Right lobe of liver (tissue), 6 donors: ENCODE measurements at regions not wholly inside any gene's neighbourhood (a gene's known extent, or its start where the extent isn't known, plus 50 kb on each side); places are given as distances from the start of the nearest gene placed in this dataset.

ENCODE experiments used
- ATAC-seq, 4 donors: fragments of 200-7000 bp; cut with Tn5 transposase; one replicate each; pipeline ENCODE4 v1.9.1; 2020; ENCODE audit warnings: mild to moderate bottlenecking in 4 of 4, moderate library complexity in 4 of 4
- DNase-seq, 3 donors: peaks; one replicate each; pipeline ENCODE4 v3.0.0-alpha.2; 2020
- H3K27ac ChIP-seq, 3 donors: fragments of 200-600 bp; one replicate each; pipeline ENCODE4 v1.8.0; 2022
- H3K27me3 ChIP-seq, 2 donors: fragments of 200-600 bp; one replicate each; pipeline ENCODE4 v1.8.0; 2022
- H3K36me3 ChIP-seq, 4 donors: fragments of 200-600 bp; sonication (generic) in 1 of 4; one replicate each; pipeline versions ENCODE4 v1.5.1 to v1.8.0; 2017 to 2022; ENCODE audit warnings: control low read depth in 1 of 4
- H3K4me1 ChIP-seq, 4 donors: fragments of 200-600 bp; sonication (generic) in 1 of 4; one replicate each; pipeline versions ENCODE4 v1.5.1 to v1.8.0; 2017 to 2022; ENCODE audit warnings: control low read depth in 1 of 4
- H3K4me3 ChIP-seq, 3 donors: fragments of 200-600 bp; one replicate each; pipeline ENCODE4 v1.8.0; 2022
- H3K9me3 ChIP-seq, 4 donors: fragments of 200-600 bp; sonication (generic) in 1 of 4; one replicate each; pipeline versions ENCODE4 v1.5.1 to v1.8.0; 2017 to 2022; ENCODE audit warnings: control low read depth in 1 of 4
- POLR2A ChIP-seq: fragments of 450-650 bp; IDR thresholded peaks from one replicate; pipeline ENCODE4 v1.6.1; 2017; ENCODE audit warnings: antibody characterized with exemption, mild to moderate bottlenecking
- WGBS: methylation state at CpG from one replicate; pipeline ENCODE4 v1.1.6; 2018; ENCODE audit warnings: low coverage, low lambda C conversion rate; ENCODE audit not compliant: insufficient coverage; ENCODE audit errors: missing lambda C conversion rate; 5-methylcytosine and 5-hydroxymethylcytosine counted together
- intact Hi-C, 2 donors: fragments of 100-400 bp; cut with DNase I; formaldehyde crosslinking; loops; one replicate each; pipeline versions ENCODE4 v1.11.2 to v1.14.1; 2022
- TF ChIP-seq, protein P1 (sequence below), 4 donors: fragments of 200-600 bp in 3 of 4; fragments of 450-650 bp in 1 of 4; IDR thresholded peaks; one replicate each; pipeline versions ENCODE4 v1.5.1 to v1.8.0; 2016 to 2022; ENCODE audit warnings: antibody characterized with exemption in 4 of 4, mild to moderate bottlenecking in 2 of 4
- donor health status: DM: no; HTN: yes; CAD: no.
- donor health status: DM: no; HTN: no; CAD: no.
- donor health status: DM: no; HTN: no; CAD: no.
- donor health status: DM: no; HTN: yes; CAD: no.
- donor health status: DM: no; HTN: yes; CAD: no.

DNA sequence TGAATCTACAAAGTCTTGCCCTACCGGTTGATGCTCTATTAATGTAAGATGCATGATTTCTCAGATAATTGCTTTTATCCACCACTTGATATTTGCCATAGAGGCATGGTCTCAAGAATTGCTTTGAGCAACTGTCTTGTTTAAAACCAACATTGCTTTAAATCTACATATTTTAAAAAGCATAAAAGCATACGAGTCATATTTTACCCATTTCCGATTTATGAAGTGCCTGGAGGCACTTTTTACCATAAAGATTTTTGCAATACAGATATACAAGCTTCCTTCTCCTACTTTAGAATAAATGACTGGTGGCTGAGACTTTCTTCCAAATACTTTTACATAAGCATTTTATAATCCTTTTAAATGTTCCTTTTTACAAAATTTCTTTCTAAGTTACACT lies 517.6 kb downstream of the TXNL1 start:
- H3K4me1 ChIP-seq, result no peaks in the 10 kb centered on the region
- H3K36me3 ChIP-seq, result no peaks in the 10 kb centered on the region
- no peaks in the 10 kb centered on the region for H3K27me3 ChIP-seq
- no peak overlapping the region for H3K4me3 ChIP-seq
- TF ChIP-seq, protein P1, sequence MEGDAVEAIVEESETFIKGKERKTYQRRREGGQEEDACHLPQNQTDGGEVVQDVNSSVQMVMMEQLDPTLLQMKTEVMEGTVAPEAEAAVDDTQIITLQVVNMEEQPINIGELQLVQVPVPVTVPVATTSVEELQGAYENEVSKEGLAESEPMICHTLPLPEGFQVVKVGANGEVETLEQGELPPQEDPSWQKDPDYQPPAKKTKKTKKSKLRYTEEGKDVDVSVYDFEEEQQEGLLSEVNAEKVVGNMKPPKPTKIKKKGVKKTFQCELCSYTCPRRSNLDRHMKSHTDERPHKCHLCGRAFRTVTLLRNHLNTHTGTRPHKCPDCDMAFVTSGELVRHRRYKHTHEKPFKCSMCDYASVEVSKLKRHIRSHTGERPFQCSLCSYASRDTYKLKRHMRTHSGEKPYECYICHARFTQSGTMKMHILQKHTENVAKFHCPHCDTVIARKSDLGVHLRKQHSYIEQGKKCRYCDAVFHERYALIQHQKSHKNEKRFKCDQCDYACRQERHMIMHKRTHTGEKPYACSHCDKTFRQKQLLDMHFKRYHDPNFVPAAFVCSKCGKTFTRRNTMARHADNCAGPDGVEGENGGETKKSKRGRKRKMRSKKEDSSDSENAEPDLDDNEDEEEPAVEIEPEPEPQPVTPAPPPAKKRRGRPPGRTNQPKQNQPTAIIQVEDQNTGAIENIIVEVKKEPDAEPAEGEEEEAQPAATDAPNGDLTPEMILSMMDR (IDR thresholded peaks at IDR 0.05), result no peak
- no peak for TF ChIP-seq POLR2A
- H3K9me3 ChIP-seq, result no peaks in the 10 kb centered on the region
- 90% methylated on average over 3 of the region's 3 CpGs for WGBS
- no peak for ATAC-seq
- intact Hi-C loops, result no loop called here
- no peak for DNase-seq
- no peak overlapping the region for H3K27ac ChIP-seq

DNA sequence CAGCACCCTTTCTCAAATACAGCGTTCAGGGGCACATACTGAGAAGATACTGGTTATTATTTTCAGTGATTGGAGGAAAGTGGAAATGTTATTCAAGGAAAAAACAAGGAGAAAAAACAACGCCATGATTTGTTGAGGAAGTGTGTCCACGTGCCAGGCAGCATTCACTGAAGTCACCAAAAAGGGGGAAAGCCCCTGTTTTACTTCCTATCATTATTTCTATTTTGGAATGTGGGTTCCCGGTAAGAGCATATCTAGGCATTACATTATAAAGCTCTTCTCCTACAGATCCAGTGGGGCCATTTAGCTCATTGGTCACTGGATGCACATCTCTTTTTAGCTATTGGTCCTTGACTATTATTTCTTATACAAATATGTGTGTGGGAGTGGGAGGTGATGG lies 518.7 kb downstream of the TXNL1 start:
- Histone ChIP-seq H3K36me3 (no peaks in the 10 kb centered on the region), H3K27ac (no peak overlapping the region), H3K9me3 (no peaks in the 10 kb centered on the region), H3K4me1 (no peaks in the 10 kb centered on the region), H3K4me3 (no peak overlapping the region), H3K27me3 (no peaks in the 10 kb centered on the region)
- WGBS, result 77% methylated on average over 4 of the region's 4 CpGs
- ATAC-seq (no peak), DNase-seq (no peak)
- intact Hi-C loops, result no loop called here
- TF ChIP-seq, protein P1 (IDR thresholded peaks at IDR 0.05), result no peak
- no peak for TF ChIP-seq POLR2A

DNA sequence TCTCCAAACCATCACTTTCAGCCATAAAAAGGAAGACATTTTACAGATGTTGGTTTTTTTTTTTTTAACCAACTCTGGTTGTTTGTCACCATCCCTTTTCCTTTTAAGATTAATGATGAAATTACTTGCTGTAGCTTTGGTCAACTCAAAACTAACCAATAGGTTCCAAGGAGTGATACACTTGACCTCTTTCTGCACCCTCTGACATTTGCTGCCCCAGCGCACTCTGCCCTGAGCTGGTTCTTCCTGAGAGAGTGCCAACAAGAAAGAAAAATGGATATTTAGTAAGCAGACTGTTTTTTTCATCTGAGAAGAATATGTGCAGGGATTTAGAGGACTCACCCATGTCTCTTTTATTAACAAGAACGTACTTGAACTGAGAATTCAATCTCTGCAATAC lies 520.0 kb downstream of the TXNL1 start:
- no peaks in the 10 kb centered on the region for H3K36me3 ChIP-seq
- WGBS, result 52% methylated on average over 2 of the region's 2 CpGs
- no peaks in the 10 kb centered on the region for H3K9me3 ChIP-seq
- H3K27me3 ChIP-seq, result no peaks in the 10 kb centered on the region
- DNase-seq, result no peak
- TF ChIP-seq POLR2A, result no peak
- TF ChIP-seq, protein P1 (IDR thresholded peaks at IDR 0.05), result no peak
- H3K4me1 ChIP-seq, result no peaks in the 10 kb centered on the region
- intact Hi-C loops, result no loop called here
- no peak overlapping the region for H3K4me3 ChIP-seq
- ATAC-seq, result no peak
- no peak overlapping the region for H3K27ac ChIP-seq

DNA sequence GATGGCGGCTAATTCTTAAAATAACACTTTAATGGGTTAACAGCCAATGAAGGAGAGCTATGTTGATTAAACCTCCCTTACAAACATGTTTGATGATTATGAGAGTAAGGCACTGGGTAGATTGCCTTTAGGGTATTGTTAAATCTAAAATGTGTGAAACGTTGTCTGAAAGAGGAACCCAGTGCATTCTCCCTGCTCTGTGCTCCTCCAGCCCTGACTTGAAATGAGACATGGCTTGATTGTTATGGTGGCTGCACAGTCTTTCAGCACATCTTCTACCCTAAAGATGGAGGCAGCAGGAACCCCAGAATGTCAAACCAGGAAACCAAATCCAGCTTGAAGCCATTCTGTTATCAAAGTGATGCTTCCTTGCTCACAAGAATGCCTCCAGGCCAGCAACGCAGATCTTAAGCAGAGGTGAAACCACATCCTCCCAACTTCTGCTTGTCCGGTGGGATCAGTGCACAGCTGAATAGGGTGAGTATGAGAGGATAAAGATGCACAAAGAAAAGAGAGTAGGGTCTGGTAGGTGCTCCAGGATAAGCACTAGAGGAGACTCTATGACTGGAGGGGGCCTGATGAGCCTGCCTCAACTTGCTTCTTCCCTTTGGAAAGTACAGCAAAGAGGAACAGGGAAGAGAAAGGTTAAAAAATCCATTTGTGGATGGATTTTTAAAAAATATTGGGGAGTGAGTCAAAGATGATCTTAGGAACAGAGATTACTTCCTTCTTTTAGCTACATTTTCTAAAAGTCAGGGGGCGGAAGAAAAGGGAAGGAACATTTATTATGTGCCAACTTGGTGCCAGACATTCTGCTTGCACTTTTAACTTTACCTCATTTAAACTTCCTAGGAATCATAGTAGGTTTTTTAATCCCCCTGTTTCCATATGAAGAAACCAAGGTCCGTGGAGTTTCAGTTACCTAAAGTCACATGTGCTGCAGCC lies 523.0 kb downstream of the TXNL1 start:
- WGBS, result 64% methylated on average over 6 of the region's 6 CpGs
- ATAC-seq, result no peak
- Histone ChIP-seq H3K4me3 (no peak overlapping the region), H3K36me3 (no peaks in the 10 kb centered on the region), H3K9me3 (no peaks in the 10 kb centered on the region), H3K27me3 (no peaks in the 10 kb centered on the region), H3K27ac (no peak overlapping the region), H3K4me1 (no peaks in the 10 kb centered on the region)
- DNase-seq, result no peak
- TF ChIP-seq POLR2A, result no peak
- TF ChIP-seq, protein P1 (IDR thresholded peaks at IDR 0.05), result no peak
- intact Hi-C loops, result no loop called here
